Thymus (tissue), 11 donors: ENCODE measurements at regions not wholly inside any gene's neighbourhood (a gene's known extent, or its start where the extent isn't known, plus 50 kb on each side); places are given as distances from the start of the nearest gene placed in this dataset.
"Not testable (repeated sequence)": the region's sequence is repeated elsewhere in the genome, so short reads cannot be mapped to it uniquely, and the experiment has no call there.

Source experiments
- DNase-seq, 9 donors: peaks; one replicate each; pipeline ENCODE4 v3.0.0-alpha.2; 2013; ENCODE audit warnings: low spot score in 9 of 9, low read depth in 6 of 9, missing footprints in 1 of 9
- H3K27ac ChIP-seq, 2 donors: one replicate each; pipeline ENCODE4 v1.5.1; 2013; ENCODE audit warnings: control low read depth in 1 of 2, low read depth in 1 of 2, low read length in 1 of 2, mild to moderate bottlenecking in 1 of 2, moderate library complexity in 1 of 2
- H3K27me3 ChIP-seq, 2 donors: one replicate each; pipeline ENCODE4 v1.5.1; 2013; ENCODE audit warnings: low read length in 1 of 2; ENCODE audit not compliant: control insufficient read depth in 2 of 2, insufficient read depth in 1 of 2
- H3K36me3 ChIP-seq, 2 donors: one replicate each; pipeline ENCODE4 v1.5.1; 2013; ENCODE audit warnings: low read length in 1 of 2, mild to moderate bottlenecking in 1 of 2, moderate library complexity in 1 of 2; ENCODE audit not compliant: control insufficient read depth in 2 of 2, insufficient read depth in 2 of 2
- H3K4me1 ChIP-seq, 2 donors: one replicate each; pipeline ENCODE4 v1.5.1; 2013; ENCODE audit warnings: low read length in 2 of 2; ENCODE audit not compliant: control insufficient read depth in 2 of 2, insufficient read depth in 2 of 2
- H3K4me3 ChIP-seq, 2 donors: one replicate each; pipeline ENCODE4 v1.5.1; 2013; ENCODE audit warnings: low read length in 2 of 2, control low read depth in 1 of 2, mild to moderate bottlenecking in 1 of 2
- H3K9me3 ChIP-seq, 2 donors: one replicate each; pipeline ENCODE4 v1.5.1; 2013; ENCODE audit warnings: low read length in 1 of 2, mild to moderate bottlenecking in 1 of 2; ENCODE audit not compliant: control insufficient read depth in 2 of 2, insufficient read depth in 1 of 2
- WGBS: extraction: QIAGEN DNeasy Blood & Tissue Kit; methylation state at CpG from one replicate; pipeline ENCODE4 v1.1.7; 2013; 5-methylcytosine and 5-hydroxymethylcytosine counted together
- donor health status: healthy.

DNA sequence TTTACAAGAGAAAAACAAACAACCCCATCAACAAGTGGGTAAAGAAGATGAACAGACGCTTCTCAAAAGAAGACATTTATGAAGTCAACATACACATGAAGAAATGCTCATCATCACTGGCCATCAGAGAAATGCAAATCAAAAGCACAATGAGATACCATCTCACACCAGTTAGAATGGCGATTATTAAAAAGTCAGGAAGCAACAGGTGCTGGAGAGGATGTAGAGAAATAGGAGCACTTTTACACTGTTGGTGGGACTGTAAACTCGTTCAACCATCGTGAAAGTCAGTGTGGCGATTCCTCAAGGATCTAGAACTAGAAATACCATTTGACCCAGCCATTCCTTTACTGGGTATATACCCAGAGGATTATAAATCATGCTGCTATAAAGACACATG is 137.3 kb downstream of the MAGEE1 start:
- not testable (repeated sequence) for H3K27me3 ChIP-seq, H3K36me3 ChIP-seq, H3K9me3 ChIP-seq, DNase-seq, H3K27ac ChIP-seq, H3K4me1 ChIP-seq, H3K4me3 ChIP-seq
- whole genome bisulfite sequencing = 66% methylated on average over 5 of the region's 5 CpGs

DNA sequence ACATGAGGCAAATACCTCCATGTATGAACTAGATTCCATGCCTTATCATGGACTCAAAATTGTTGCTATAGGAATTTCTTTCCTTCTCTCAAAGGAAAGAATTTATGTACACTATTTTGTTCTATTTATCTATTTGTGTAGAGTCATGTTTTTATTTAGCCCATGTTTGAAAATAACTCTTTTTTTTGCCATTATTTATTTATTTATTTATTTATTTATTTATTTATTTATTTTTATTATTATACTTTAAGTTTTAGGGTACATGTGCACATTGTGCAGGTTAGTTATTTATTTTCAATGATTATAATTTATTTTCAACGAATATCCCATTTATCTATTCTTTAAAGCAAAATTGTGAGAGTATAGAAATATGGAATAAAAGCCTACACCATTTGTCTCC is 177.9 kb downstream of the MAGEE1 start:
- Histone ChIP-seq H3K27me3 (no peaks in the 10 kb centered on the region), H3K4me1 (no peaks in the 10 kb centered on the region), H3K36me3 (no peaks in the 10 kb centered on the region), H3K27ac (no peak overlapping the region), H3K9me3 (no peaks in the 10 kb centered on the region), H3K4me3 (no peak overlapping the region)
- WGBS = 81% methylated on average over 1 of the region's 1 CpG
- DNase-seq = no peak

GRCh38 chrX:76617020-76617419 is 189.5 kb downstream of the MAGEE1 start:
- DNase-seq = no peak
- H3K4me3 ChIP-seq = no peak overlapping the region
- H3K4me1 ChIP-seq = no peaks in the 10 kb centered on the region

GRCh38 chrX:76643590-76643989 is 216.1 kb downstream of the MAGEE1 start:
- no peak for DNase-seq
- no peak overlapping the region for H3K4me3 ChIP-seq
- no peaks in the 10 kb centered on the region for H3K36me3 ChIP-seq
- H3K9me3 ChIP-seq = peaks cover 0 to 15% of the 10 kb centered on the region in 2 donors
- 31% methylated on average over 2 of the region's 2 CpGs for WGBS
- H3K4me1 ChIP-seq = no peaks in the 10 kb centered on the region
- no peaks in the 10 kb centered on the region for H3K27me3 ChIP-seq
- no peak overlapping the region for H3K27ac ChIP-seq

More at GRCh38 chrX:76617020-76617419, 189.5 kb downstream of the MAGEE1 start:
- 99% methylated on average over 3 of the region's 3 CpGs for WGBS
- H3K27me3 ChIP-seq = no peaks in the 10 kb centered on the region
- no peaks in the 10 kb centered on the region for H3K36me3 ChIP-seq
- H3K9me3 ChIP-seq = peaks cover 0 to 15% of the 10 kb centered on the region in 2 donors
- H3K27ac ChIP-seq = no peak overlapping the region

DNA sequence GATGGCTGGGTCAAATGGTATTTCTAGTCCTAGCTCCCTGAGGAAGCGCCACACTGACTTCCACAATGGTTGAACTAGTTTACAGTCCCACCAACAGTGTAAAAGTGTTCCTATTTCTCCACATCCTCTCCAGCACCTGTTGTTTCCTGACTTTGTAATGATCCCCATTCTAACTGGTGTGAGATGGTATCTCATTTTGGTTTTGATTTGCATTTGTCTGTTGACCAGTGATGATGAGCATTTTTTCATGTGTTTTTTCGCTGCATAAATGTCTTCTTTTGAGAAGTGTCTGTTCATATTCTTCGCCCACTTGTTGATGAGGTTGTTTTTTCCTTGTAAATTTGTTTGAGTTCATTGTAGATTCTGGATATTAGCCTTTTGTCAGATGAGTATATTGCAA is 223.9 kb downstream of the MAGEE1 start:
- H3K9me3 ChIP-seq, H3K27me3 ChIP-seq, H3K4me3 ChIP-seq, H3K36me3 ChIP-seq, H3K27ac ChIP-seq, H3K4me1 ChIP-seq, DNase-seq: not testable (repeated sequence)
- WGBS = 67% methylated on average over 3 of the region's 3 CpGs

DNA sequence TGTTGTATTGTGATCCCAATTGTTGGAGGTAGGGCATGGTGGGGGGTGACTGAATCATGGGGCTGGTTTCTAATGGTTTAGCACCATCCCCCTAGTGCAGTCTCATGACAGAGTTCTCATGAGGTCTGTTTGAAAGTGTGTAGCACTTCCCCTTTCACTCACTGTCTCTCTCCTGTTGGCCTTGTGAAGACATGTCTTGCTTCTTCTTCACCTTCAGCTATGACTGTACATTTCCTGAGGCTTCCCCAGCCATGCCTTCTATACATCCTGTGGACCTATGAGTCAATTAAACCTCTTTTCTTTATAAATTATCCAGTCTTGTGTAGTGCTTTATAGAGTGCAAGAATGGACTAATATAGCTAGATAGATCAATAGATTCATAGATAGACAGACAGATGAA is 230.0 kb downstream of the MAGEE1 start:
- Histone ChIP-seq H3K4me3 (no peak overlapping the region), H3K27ac (no peak overlapping the region), H3K9me3 (no peaks in the 10 kb centered on the region), H3K4me1 (no peaks in the 10 kb centered on the region), H3K36me3 (no peaks in the 10 kb centered on the region), H3K27me3 (no peaks in the 10 kb centered on the region)
- DNase-seq = no peak
